ENCODE measurements at regions not wholly inside any gene's neighbourhood (a gene's known extent, or its start where the extent isn't known, plus 50 kb on each side); places are given as distances from the start of the nearest gene placed in this dataset.

DNA sequence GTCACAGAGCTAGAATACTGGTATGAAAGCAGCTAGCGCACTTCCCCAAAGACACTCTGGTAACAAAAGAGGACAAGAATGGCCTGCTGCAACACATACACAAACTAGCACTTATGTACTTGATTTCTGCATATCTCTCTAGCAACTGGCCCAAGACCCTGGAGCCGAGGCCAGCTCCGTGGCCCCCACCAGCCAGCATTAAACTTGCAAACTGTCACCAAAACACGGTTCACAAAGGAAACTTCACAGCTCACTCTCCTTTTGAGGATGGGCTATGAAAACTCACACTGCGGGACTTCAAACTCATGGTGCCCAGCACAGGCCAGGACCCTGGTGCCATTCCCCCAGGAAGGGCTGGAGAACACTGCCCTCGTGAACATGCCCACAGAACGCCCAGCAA is 115.9 kb upstream of the RPS6KA2 start:
- TF ChIP-seq POLR2AphosphoS5 (IDR thresholded peaks at IDR 0.05; ENCODE audit: borderline replicate concordance, low read depth, low read length) (no peak), FOXP2 (optimal IDR thresholded peaks at IDR 0.05; ENCODE audit: control extremely low read depth, extremely low read length, insufficient read depth) (no peak)
